AG04449 (cell line): ENCODE measurements at regions not wholly inside any gene's neighbourhood (a gene's known extent, or its start where the extent isn't known, plus 50 kb on each side); places are given as distances from the start of the nearest gene placed in this dataset.

Experiments
- CTCF ChIA-PET: fragments of 350-600 bp; formaldehyde crosslinking; extraction: SDS; loops from one replicate; lab custom pipeline; 2021; ENCODE audit warnings: antibody characterized with exemption; lab: Yijun Ruan, JAX
- POLR2A ChIA-PET: fragments of 400-600, 350-600 bp; formaldehyde crosslinking; extraction: SDS; loops from one replicate; lab custom pipeline; 2020; ENCODE audit warnings: antibody characterized with exemption, inconsistent platforms; lab: Yijun Ruan, JAX
- DNase-seq: peaks from one replicate; pipeline ENCODE4 v3.0.0-alpha.2; 2010; ENCODE audit warnings: low read depth, low spot score
- H3K4me3 ChIP-seq: 2 replicates; pipeline ENCODE4 v1.5.1; 2011; ENCODE audit warnings: low read depth, mild to moderate bottlenecking, control low read depth, low read length
- TF ChIP-seq, protein P1 (sequence below): IDR thresholded peaks from one replicate; pipeline ENCODE4 v1.5.1; 2011; ENCODE audit warnings: mild to moderate bottlenecking, moderate library complexity, low read length, control low read depth, inconsistent platforms; ENCODE audit not compliant: insufficient read depth; ENCODE audit errors: missing control alignments

DNA sequence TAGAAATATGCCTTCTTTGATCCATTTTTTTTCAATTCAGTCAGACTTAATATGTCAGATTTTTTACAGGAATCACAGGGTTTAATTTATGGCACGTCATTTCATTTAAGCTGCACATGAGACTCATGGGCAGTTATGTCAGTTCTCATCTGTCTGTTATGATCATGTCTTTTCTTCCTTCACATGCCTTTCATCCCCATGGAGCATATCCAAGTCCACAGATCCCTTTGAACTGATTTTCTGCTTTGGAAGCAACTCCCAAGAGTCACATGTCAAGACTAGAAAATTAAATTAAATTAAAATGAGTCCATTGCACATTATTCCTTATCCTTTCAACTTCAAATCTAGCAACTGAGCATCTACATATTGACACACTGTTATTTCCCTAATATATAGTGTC, 1274.0 kb upstream of the C9orf72 start:
- POLR2A ChIA-PET, result no interaction called here
- CTCF ChIA-PET, result no interaction called here
- DNase-seq, result no peak
- no peak overlapping the region for H3K4me3 ChIP-seq
- TF ChIP-seq, protein P1, sequence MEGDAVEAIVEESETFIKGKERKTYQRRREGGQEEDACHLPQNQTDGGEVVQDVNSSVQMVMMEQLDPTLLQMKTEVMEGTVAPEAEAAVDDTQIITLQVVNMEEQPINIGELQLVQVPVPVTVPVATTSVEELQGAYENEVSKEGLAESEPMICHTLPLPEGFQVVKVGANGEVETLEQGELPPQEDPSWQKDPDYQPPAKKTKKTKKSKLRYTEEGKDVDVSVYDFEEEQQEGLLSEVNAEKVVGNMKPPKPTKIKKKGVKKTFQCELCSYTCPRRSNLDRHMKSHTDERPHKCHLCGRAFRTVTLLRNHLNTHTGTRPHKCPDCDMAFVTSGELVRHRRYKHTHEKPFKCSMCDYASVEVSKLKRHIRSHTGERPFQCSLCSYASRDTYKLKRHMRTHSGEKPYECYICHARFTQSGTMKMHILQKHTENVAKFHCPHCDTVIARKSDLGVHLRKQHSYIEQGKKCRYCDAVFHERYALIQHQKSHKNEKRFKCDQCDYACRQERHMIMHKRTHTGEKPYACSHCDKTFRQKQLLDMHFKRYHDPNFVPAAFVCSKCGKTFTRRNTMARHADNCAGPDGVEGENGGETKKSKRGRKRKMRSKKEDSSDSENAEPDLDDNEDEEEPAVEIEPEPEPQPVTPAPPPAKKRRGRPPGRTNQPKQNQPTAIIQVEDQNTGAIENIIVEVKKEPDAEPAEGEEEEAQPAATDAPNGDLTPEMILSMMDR, result no peak

DNA sequence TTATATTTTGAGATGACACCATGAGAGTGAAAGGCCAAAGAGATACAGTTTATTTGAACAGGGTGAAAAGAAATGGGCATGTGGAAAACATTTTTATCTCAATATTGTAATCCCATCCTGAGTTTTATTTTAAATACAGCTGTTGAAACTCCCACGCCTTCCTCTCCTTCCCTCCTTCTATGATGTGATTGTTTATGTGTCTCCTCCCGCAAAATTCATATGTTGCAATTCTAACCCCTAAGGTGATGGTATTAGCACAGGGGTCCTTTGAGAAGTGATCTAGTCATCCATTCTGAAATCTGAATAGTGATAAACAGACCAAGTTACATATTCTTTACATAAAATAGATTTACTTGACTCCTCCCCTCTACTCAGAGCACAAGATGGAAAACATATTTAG, 1275.4 kb upstream of the C9orf72 start:
- TF ChIP-seq, protein P1, result no peak
- no peak overlapping the region for H3K4me3 ChIP-seq
- POLR2A ChIA-PET, result no interaction called here
- DNase-seq, result no peak
- CTCF ChIA-PET, result no interaction called here

DNA sequence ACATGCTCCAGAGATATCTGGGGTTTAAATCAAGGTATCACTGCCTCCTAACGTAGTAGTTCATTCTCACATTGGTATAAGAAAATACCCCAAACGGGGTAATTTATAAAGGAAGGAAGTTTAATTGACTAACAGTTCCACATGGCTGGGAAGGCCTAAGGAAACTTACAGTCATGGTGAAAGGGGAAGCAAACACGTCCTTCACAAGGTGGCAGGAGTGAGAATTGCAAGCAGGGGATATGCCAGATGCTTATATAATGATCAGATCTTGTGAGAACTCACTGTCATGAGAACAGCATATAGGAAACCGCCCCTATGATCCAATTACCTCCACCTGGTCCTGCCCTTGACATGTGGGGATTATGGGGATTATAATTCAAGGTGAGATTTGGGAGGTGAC, 1280.2 kb upstream of the C9orf72 start:
- CTCF ChIA-PET, result no interaction called here
- DNase-seq, result no peak
- POLR2A ChIA-PET, result no interaction called here
- TF ChIP-seq, protein P1, result no peak
- H3K4me3 ChIP-seq, result no peak overlapping the region

DNA sequence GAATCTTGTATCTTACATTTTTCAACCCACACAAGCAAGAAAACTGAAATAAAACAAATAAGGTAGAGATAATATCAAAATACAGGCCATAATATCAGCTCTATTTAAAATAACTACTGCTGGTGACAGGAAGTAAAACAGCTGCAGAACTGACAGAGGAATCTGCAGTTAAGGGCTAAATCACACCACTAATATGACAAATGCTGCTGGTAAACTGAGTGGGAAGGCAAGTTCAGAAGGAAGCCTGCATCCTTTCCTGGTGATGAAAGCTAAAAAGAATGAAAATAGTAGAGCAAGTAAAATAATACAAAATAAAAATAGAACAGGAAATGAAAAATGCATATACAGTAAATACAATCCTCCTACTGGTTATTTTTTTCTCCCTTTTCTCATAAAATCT, 1293.7 kb upstream of the C9orf72 start:
- ChIA-PET CTCF (no interaction called here), POLR2A (no interaction called here)
- H3K4me3 ChIP-seq, result no peak overlapping the region
- no peak for DNase-seq
- TF ChIP-seq, protein P1, result no peak

DNA sequence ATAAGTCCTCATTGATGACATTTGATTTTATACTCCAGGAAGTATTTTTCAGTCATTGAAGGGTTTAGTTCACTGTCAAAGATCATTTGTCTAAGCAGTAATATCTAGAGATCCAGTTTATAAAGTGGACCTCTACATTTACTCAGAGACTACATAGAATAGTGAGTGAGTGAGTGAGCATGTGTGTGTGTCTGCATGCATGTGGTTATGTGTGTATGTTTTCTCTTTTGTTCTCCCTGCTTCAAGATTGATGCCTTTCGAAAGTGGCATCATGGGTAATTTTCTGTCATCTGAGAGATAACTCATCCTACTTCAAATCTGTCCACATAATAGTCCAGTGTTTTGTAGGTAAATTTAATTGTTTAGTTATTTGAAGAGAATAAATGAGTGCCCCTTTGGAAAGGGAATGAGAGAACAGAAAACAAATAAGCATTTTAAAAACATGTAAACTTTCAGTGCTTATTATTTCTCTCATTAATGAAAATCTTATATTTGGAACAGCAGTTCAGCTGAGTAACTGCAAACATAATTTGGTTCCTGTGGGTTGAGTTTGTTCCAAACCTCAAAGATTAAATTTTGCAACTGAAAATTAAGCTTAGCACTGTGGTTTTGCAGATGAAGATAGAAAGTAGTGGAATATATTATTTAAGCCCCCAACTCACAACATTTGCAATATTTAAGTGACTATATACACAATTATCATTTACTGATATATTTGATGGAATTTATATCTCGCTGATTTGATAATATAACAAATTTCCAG, 1295.1 kb upstream of the C9orf72 start:
- CTCF ChIA-PET, result no interaction called here
- TF ChIP-seq, protein P1, result no peak
- no peak for DNase-seq

DNA sequence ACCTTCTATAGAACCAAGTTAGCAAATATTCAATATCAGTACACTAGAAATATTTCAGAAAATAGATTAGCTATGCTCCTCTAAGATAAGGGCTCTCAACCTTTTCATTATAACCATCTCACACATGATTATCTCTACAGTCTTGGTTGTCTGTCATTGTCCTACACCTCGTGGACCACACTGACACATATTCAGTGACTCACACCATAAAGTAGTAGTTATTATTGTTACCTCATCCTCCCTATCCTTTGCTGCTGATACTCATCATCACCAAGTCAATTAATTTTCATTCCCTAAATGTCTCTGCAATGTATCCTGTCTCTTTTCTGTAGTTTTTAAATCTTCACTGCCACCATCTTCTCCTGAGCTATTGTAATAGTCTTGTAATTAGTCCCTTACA, 1309.2 kb upstream of the C9orf72 start:
- POLR2A ChIA-PET, result no interaction called here
- H3K4me3 ChIP-seq, result no peak overlapping the region
- CTCF ChIA-PET, result no interaction called here
- TF ChIP-seq, protein P1, result no peak
- DNase-seq, result no peak

More for the DNA sequence above, 1295.1 kb upstream of the C9orf72 start:
- POLR2A ChIA-PET, result no interaction called here
- no peak overlapping the region for H3K4me3 ChIP-seq
